Gastroesophageal sphincter (tissue), 4 donors: ENCODE measurements at regions not wholly inside any gene's neighbourhood (a gene's known extent, or its start where the extent isn't known, plus 50 kb on each side); places are given as distances from the start of the nearest gene placed in this dataset.
A peak's percentile ranks its signal among the peaks of the same experiment; 100 is the strongest.
"Not testable (repeated sequence)": the region's sequence is repeated elsewhere in the genome, so short reads cannot be mapped to it uniquely, and the experiment has no call there.

Source experiments
- ATAC-seq: fragments of 150-250 bp; one replicate; pipeline ENCODE4 v1.9.1; 2016; ENCODE audit warnings: mild to moderate bottlenecking, moderate library complexity
- H3K27ac ChIP-seq, 4 donors: fragments of 200-600 bp; sonication (generic) in 3 of 4; 1 replicate in 3 of 4; 2 replicates in 1 of 4; pipeline ENCODE4 v1.5.1; 2016 to 2019
- H3K27me3 ChIP-seq: fragments of 200-600 bp; sonication (generic); one replicate; pipeline ENCODE4 v1.5.1; 2019
- H3K36me3 ChIP-seq, 2 donors: fragments of 200-600 bp; sonication (generic); one replicate each; pipeline ENCODE4 v1.5.1; 2019; ENCODE audit warnings: control low read depth in 1 of 2
- H3K4me1 ChIP-seq, 3 donors: fragments of 200-600 bp; sonication (generic); 1 replicate in 2 of 3; 2 replicates in 1 of 3; pipeline ENCODE4 v1.5.1; 2016 to 2019; ENCODE audit warnings: control low read depth in 2 of 3
- H3K4me3 ChIP-seq, 2 donors: fragments of 200-600 bp; sonication (generic); one replicate each; pipeline ENCODE4 v1.5.1; 2019; ENCODE audit warnings: mild to moderate bottlenecking in 1 of 2, moderate library complexity in 1 of 2
- H3K9me3 ChIP-seq, 3 donors: fragments of 200-600 bp; sonication (generic); one replicate each; pipeline ENCODE4 v1.5.1; 2017 to 2019; ENCODE audit warnings: control low read depth in 2 of 3
- EP300 ChIP-seq: sonication (generic); formaldehyde crosslinking; IDR thresholded peaks from one replicate; pipeline ENCODE4 v1.6.1; 2017; ENCODE audit warnings: antibody characterized with exemption, mild to moderate bottlenecking
- POLR2A ChIP-seq, 2 donors: fragments of 450-650 bp; IDR thresholded peaks; one replicate each; pipeline ENCODE4 v1.6.1; 2017; ENCODE audit warnings: antibody characterized with exemption in 2 of 2, mild to moderate bottlenecking in 2 of 2, moderate library complexity in 1 of 2
- POLR2AphosphoS5 ChIP-seq: sonication (generic); formaldehyde crosslinking; IDR thresholded peaks from one replicate; pipeline ENCODE4 v1.6.1; 2017; ENCODE audit warnings: antibody characterized with exemption
- WGBS, 2 donors: methylation state at CpG; one replicate each; pipeline ENCODE4 v1.1.5; 2018; ENCODE audit warnings: low coverage in 1 of 2; 5-methylcytosine and 5-hydroxymethylcytosine counted together
- TF ChIP-seq, protein P1 (sequence below), 4 experiments: fragments of 200-600 bp in 2 of 4; fragments of 450-650 bp in 2 of 4; sonication (generic) in 1 of 4; IDR thresholded peaks; one replicate each; pipeline ENCODE4 v1.5.1; 2017 to 2019; ENCODE audit warnings: antibody characterized with exemption in 4 of 4, mild to moderate bottlenecking in 2 of 4, moderate library complexity in 2 of 4

DNA sequence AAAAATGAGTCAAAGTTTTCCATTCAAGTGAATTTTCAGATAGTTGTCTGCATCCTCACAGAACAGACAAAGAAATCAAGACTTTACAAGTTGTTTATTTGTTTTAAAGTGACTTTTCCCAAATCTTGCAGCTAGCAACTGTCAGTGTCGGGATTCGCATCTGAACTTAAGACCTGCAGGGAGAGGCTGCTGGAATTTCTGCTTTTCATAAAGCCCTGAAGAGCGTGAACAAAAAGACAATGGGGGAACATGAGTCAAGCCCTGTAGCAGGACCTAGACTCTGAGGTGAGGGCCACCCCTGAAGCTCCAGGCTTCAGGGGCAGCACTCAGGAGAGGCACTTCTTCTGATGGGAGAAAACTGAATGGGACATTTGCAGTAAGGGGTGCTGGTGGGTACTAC lies 108.2 kb upstream of the CTAGE1 start:
- Histone ChIP-seq H3K9me3 (no peaks in the 10 kb centered on the region), H3K27ac (no peak overlapping the region), H3K4me3 (no peak overlapping the region), H3K36me3 (no peaks in the 10 kb centered on the region), H3K27me3 (no peaks in the 10 kb centered on the region), H3K4me1 (no peaks in the 10 kb centered on the region)
- no peak for ATAC-seq
- 68% methylated on average over 3 of the region's 3 CpGs; no CpG with 5 or more reads in 1 of the 2 donors for WGBS, 2 donors
- no peak for TF ChIP-seq POLR2A (IDR thresholded peaks at IDR 0.05)
- TF ChIP-seq, protein P1, sequence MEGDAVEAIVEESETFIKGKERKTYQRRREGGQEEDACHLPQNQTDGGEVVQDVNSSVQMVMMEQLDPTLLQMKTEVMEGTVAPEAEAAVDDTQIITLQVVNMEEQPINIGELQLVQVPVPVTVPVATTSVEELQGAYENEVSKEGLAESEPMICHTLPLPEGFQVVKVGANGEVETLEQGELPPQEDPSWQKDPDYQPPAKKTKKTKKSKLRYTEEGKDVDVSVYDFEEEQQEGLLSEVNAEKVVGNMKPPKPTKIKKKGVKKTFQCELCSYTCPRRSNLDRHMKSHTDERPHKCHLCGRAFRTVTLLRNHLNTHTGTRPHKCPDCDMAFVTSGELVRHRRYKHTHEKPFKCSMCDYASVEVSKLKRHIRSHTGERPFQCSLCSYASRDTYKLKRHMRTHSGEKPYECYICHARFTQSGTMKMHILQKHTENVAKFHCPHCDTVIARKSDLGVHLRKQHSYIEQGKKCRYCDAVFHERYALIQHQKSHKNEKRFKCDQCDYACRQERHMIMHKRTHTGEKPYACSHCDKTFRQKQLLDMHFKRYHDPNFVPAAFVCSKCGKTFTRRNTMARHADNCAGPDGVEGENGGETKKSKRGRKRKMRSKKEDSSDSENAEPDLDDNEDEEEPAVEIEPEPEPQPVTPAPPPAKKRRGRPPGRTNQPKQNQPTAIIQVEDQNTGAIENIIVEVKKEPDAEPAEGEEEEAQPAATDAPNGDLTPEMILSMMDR (IDR thresholded peaks at IDR 0.05) = no peak
- no peak for TF ChIP-seq EP300
- no peak for TF ChIP-seq POLR2AphosphoS5

DNA sequence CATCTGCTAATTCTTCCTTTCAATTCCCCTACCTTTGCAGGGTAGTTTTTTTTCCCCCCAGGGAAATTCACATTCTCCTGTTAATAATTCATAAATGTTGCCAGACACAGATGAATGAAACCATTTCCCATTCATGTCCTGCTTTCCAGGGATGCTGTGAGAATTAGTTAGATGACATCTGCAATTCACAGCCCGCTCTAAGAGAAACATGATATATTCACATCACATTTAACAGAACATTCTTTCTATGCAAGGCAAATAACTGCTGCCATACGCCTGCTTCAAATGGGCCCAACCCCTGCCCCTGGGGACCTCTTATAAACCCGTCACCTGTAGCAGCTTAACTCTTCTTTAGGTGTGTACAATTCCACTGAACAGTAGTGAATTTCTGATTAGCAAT lies 110.6 kb upstream of the CTAGE1 start:
- Histone ChIP-seq H3K27me3 (no peaks in the 10 kb centered on the region), H3K9me3 (no peaks in the 10 kb centered on the region), H3K36me3 (no peaks in the 10 kb centered on the region), H3K4me1 (no peaks in the 10 kb centered on the region), H3K27ac (no peak overlapping the region), H3K4me3 (no peak overlapping the region)
- ATAC-seq = no peak
- WGBS, 2 donors = 87 to 91% methylated on average over 3 of the region's 3 CpGs
- TF ChIP-seq POLR2AphosphoS5 = no peak
- TF ChIP-seq EP300 = no peak
- TF ChIP-seq, protein P1 (IDR thresholded peaks at IDR 0.05) = no peak
- no peak for TF ChIP-seq POLR2A (IDR thresholded peaks at IDR 0.05)

DNA sequence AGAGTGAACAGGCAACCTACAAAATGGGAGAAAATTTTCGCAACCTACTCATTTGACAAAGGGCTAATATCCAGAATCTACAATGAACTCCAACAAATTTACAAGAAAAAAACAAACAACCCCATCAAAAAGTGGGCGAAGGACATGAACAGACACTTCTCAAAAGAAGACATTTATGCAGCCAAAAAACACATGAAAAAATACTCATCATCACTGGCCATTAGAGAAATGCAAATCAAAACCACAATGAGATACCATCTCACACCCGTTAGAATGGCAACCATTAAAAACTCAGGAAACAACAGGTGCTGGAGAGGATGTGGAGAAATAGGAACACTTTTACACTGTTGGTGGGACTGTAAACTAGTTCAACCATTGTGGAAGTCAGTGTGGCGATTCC lies 117.0 kb upstream of the CTAGE1 start:
- H3K4me3 ChIP-seq, H3K36me3 ChIP-seq, H3K4me1 ChIP-seq, H3K9me3 ChIP-seq, H3K27me3 ChIP-seq, ATAC-seq, H3K27ac ChIP-seq: not testable (repeated sequence)
- whole genome bisulfite sequencing, 2 donors = 86% methylated on average over 1 of the region's 4 CpGs; no CpG with 5 or more reads in 1 of the 2 donors

DNA sequence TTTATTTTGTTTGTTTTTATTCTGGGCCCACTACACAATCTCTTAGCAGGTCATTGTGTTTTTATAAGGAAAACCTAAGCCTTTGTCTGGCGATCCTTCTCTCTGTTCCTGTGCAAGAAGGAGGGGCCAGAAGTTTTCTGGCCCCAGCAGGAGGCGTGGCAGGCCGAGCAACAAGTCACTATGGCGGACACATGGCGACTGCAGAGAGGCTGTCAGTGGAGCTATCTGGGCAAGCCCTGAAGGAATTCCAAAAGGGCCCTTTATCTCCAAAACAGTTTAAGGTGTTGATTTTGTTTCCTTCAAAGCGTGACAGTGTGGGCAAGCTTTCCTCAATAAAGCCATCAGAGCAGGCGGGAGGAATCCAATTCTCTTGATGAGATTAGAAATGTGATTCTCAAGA lies 118.8 kb upstream of the CTAGE1 start:
- Histone ChIP-seq H3K4me3 (no peak overlapping the region), H3K27me3 (no peaks in the 10 kb centered on the region), H3K4me1 (no peaks in the 10 kb centered on the region), H3K9me3 (no peaks in the 10 kb centered on the region), H3K36me3 (no peaks in the 10 kb centered on the region), H3K27ac (no peak overlapping the region)
- no peak for TF ChIP-seq EP300
- TF ChIP-seq POLR2A (IDR thresholded peaks at IDR 0.05) = no peak
- ATAC-seq = no peak
- WGBS, 2 donors = 79 to 97% methylated on average over 5 to 6 of the region's 7 CpGs

DNA sequence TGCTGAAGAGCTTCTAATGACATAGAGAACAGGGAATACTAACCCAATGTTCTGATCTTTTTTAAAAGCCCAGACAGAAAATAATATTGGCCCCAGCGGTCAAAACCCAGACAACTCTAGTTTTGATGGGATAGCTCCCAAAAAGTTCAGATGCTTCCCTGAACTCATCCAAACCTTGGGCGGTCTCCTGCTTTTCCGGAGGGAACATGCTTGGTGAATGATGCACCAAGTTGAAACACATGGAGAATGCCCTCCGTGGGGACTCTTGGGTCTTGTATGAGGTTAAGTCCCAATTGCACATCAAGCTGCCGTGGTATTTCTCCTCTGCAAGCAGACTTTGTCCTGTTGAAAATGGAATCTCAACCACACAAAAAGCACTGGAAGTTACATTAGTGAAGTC lies 120.7 kb upstream of the CTAGE1 start:
- WGBS, 2 donors = 78 to 86% methylated on average over 1 to 3 of the region's 5 CpGs
- Histone ChIP-seq H3K4me3 (no peak overlapping the region), H3K36me3 (no peaks in the 10 kb centered on the region), H3K4me1 (peaks cover 0 to 15% (median 0%) of the 10 kb centered on the region in 3 donors), H3K27ac (peak overlapping the region in 1 of 4 donors; percentile 16), H3K27me3 (no peaks in the 10 kb centered on the region), H3K9me3 (no peaks in the 10 kb centered on the region)
- no peak for TF ChIP-seq EP300
- no peak for TF ChIP-seq POLR2AphosphoS5
- peak; percentile 78 for ATAC-seq

DNA sequence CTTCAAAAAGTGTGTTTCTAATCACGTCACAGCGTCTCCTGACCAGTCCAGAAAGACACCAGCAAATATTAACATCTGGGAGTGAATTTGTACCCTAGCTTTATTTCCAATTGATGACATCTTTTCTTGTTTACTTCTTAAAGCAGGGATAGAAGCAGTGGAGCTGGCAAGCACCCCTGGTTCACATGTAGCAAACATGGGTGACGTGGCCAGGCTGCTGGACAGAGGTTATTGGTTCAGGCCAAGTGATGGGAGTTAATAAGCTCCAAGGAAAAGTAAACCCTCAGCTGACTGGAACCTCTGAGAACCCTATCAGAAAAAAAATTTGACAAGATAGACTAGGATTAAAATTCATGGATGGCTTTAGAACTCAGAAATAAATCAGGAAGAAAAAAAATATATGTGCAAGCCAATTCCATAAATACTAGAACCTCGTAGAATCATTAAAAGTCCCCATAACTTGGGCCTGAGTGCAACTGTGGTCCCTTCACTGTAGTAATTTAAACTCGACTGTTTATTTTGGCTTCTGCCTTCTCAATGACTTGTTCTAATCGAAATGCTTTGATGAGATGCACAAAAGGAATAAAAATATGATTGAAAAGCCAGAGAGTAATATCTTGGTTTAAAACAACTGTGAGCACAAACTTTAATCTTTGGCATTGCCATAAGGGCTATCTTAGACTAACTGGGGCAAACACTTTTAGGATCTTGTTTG lies 121.5 kb upstream of the CTAGE1 start:
- no peaks in the 10 kb centered on the region for H3K36me3 ChIP-seq
- H3K4me1 ChIP-seq = peaks cover 0 to 15% (median 0%) of the 10 kb centered on the region in 3 donors
- H3K27ac ChIP-seq = peak overlapping the region in 2 of 4 donors; percentile 7 to 33
- ATAC-seq = peak; percentile 66
- 65 to 75% methylated on average over 4 to 6 of the region's 6 CpGs for WGBS, 2 donors
- TF ChIP-seq POLR2A (IDR thresholded peaks at IDR 0.05) (no peak), EP300 (no peak), POLR2AphosphoS5 (no peak)
- TF ChIP-seq, protein P1 (IDR thresholded peaks at IDR 0.05) = no peak
- no peaks in the 10 kb centered on the region for H3K9me3 ChIP-seq
- H3K27me3 ChIP-seq = no peaks in the 10 kb centered on the region
- no peak overlapping the region for H3K4me3 ChIP-seq
